H1 (cell line): ENCODE measurements at regions not wholly inside any gene's neighbourhood (a gene's known extent, or its start where the extent isn't known, plus 50 kb on each side); places are given as distances from the start of the nearest gene placed in this dataset.

ENCODE experiments used
- EGR1 ChIP-seq: IDR thresholded peaks from 2 replicates; pipeline ENCODE4 v1.6.1; 2011; ENCODE audit warnings: low read depth, low read length, borderline replicate concordance
- EP300 ChIP-seq, 2 experiments: IDR thresholded peaks; 1 replicate in 1 of 2; 2 replicates in 1 of 2; pipeline ENCODE4 v1.6.1; 2011 to 2012; ENCODE audit warnings: low read depth in 2 of 2, low read length in 2 of 2, mild to moderate bottlenecking in 2 of 2, borderline replicate concordance in 1 of 2, inconsistent platforms in 1 of 2, moderate library complexity in 1 of 2
- GABPA ChIP-seq: IDR thresholded peaks from 2 replicates; pipeline ENCODE4 v1.6.1; 2011; ENCODE audit warnings: mild to moderate bottlenecking, low read length, moderate library complexity, borderline replicate concordance; ENCODE audit not compliant: insufficient read depth
- HDAC2 ChIP-seq, 2 experiments: fragments of 300-600 bp in 1 of 2; sonication (generic) in 1 of 2; IDR thresholded peaks; 2 replicates each; pipeline ENCODE4 v1.6.1; 2011 to 2012; ENCODE audit warnings: low read depth in 2 of 2, low read length in 2 of 2, mild to moderate bottlenecking in 2 of 2, moderate library complexity in 2 of 2, borderline replicate concordance in 1 of 2, inconsistent platforms in 1 of 2
- POLR2A ChIP-seq, 2 experiments: IDR thresholded peaks; 1 replicate in 1 of 2; 2 replicates in 1 of 2; pipeline ENCODE4 v1.6.1; 2011; ENCODE audit warnings: low read depth in 2 of 2, low read length in 2 of 2, mild to moderate bottlenecking in 2 of 2; ENCODE audit errors: control extremely low read depth in 1 of 2
- POLR2AphosphoS5 ChIP-seq: IDR thresholded peaks from 2 replicates; pipeline ENCODE4 v1.6.1; 2011; ENCODE audit warnings: low read depth, low read length
- RAD21 ChIP-seq, 2 experiments: IDR thresholded peaks in 1 of 2; conservative IDR thresholded peaks in 1 of 2; 2 replicates each; pipeline ENCODE4 v1.6.1; 2011; ENCODE audit warnings: low read depth in 2 of 2, low read length in 2 of 2, improper control_type of control experiment in 1 of 2, inconsistent platforms in 1 of 2, mild to moderate bottlenecking in 1 of 2, moderate library complexity in 1 of 2
- SAP30 ChIP-seq: fragments of 300-600 bp; sonication (generic); IDR thresholded peaks from 2 replicates; pipeline ENCODE4 v1.7.1; 2012; ENCODE audit warnings: low read length, moderate library complexity, mild to moderate bottlenecking, inconsistent platforms; ENCODE audit not compliant: insufficient read depth, insufficient replicate concordance
- SIN3A ChIP-seq, 2 experiments: IDR thresholded peaks in 1 of 2; conservative IDR thresholded peaks in 1 of 2; 2 replicates each; pipeline ENCODE4 v1.6.1; 2011 to 2012; ENCODE audit warnings: low read length in 2 of 2, improper control_type of control experiment in 1 of 2, low read depth in 1 of 2, mild to moderate bottlenecking in 1 of 2
- TBP ChIP-seq: IDR thresholded peaks from 2 replicates; pipeline ENCODE4 v1.6.1; 2011; ENCODE audit warnings: low read depth, low read length, improper control_type of control experiment
- YY1 ChIP-seq: IDR thresholded peaks from 2 replicates; pipeline ENCODE4 v1.6.1; 2011; ENCODE audit warnings: low read depth, mild to moderate bottlenecking, low read length
- TF ChIP-seq, protein P1 (sequence below), 3 experiments: IDR thresholded peaks; 1 replicate in 2 of 3; 2 replicates in 1 of 3; pipeline versions ENCODE4 v1.5.1 to v1.6.1; 2011; ENCODE audit warnings: low read length in 3 of 3, mild to moderate bottlenecking in 3 of 3, inconsistent platforms in 2 of 3, low read depth in 1 of 3, moderate library complexity in 1 of 3; ENCODE audit not compliant: insufficient read depth in 1 of 3; ENCODE audit errors: control extremely low read depth in 1 of 3
- TF ChIP-seq, protein P2 (sequence below): IDR thresholded peaks from 2 replicates; pipeline ENCODE4 v1.6.1; 2011; ENCODE audit warnings: low read depth, mild to moderate bottlenecking, low read length; ENCODE audit not compliant: insufficient read depth
- TF ChIP-seq, protein P3 (sequence below): IDR thresholded peaks from 2 replicates; pipeline ENCODE4 v1.6.1; 2012; ENCODE audit warnings: low read length, inconsistent platforms

DNA sequence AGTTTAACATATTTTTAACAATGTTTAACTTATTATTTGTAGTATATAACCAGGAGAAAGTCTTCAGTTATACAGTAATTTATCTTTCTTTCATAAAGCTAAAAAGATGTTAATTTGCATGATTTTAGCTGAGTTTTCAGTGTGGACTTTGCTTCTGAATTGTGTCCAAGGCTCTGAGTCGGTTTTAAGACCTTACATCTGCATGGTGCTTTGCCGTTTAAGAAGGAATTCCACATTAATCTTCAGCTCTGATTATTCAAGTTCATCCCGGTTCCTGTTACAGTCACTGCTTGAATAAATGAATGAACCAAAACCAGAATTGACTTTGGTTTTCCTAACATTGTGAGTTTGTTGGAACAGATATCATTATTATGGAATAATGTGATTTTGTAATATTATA is 419.7 kb upstream of the RGPD4 start:
- TF ChIP-seq RAD21 (IDR thresholded peaks at IDR 0.05 in 1 of 2, conservative IDR thresholded peaks at IDR 0.05 in 1 of 2; ENCODE audit: low read depth in 2 of 2, low read length in 2 of 2) = no peak
- TF ChIP-seq EP300 (IDR thresholded peaks at IDR 0.05; ENCODE audit: borderline replicate concordance in 1 of 2, low read depth in 2 of 2, low read length in 2 of 2) = no peak
- TF ChIP-seq POLR2AphosphoS5 = no peak
- no peak for TF ChIP-seq SAP30
- TF ChIP-seq, protein P1, sequence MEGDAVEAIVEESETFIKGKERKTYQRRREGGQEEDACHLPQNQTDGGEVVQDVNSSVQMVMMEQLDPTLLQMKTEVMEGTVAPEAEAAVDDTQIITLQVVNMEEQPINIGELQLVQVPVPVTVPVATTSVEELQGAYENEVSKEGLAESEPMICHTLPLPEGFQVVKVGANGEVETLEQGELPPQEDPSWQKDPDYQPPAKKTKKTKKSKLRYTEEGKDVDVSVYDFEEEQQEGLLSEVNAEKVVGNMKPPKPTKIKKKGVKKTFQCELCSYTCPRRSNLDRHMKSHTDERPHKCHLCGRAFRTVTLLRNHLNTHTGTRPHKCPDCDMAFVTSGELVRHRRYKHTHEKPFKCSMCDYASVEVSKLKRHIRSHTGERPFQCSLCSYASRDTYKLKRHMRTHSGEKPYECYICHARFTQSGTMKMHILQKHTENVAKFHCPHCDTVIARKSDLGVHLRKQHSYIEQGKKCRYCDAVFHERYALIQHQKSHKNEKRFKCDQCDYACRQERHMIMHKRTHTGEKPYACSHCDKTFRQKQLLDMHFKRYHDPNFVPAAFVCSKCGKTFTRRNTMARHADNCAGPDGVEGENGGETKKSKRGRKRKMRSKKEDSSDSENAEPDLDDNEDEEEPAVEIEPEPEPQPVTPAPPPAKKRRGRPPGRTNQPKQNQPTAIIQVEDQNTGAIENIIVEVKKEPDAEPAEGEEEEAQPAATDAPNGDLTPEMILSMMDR (IDR thresholded peaks at IDR 0.05; ENCODE audit: control extremely low read depth in 1 of 3, insufficient read depth in 1 of 3, low read depth in 1 of 3, low read length in 3 of 3) = no peak
- TF ChIP-seq POLR2A (IDR thresholded peaks at IDR 0.05; ENCODE audit: control extremely low read depth in 1 of 2, low read depth in 2 of 2, low read length in 2 of 2) = no peak
- TF ChIP-seq TBP = no peak
- no peak for TF ChIP-seq EGR1
- no peak for TF ChIP-seq GABPA
- TF ChIP-seq, protein P2, sequence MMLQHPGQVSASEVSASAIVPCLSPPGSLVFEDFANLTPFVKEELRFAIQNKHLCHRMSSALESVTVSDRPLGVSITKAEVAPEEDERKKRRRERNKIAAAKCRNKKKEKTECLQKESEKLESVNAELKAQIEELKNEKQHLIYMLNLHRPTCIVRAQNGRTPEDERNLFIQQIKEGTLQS = no peak
- TF ChIP-seq, protein P3, sequence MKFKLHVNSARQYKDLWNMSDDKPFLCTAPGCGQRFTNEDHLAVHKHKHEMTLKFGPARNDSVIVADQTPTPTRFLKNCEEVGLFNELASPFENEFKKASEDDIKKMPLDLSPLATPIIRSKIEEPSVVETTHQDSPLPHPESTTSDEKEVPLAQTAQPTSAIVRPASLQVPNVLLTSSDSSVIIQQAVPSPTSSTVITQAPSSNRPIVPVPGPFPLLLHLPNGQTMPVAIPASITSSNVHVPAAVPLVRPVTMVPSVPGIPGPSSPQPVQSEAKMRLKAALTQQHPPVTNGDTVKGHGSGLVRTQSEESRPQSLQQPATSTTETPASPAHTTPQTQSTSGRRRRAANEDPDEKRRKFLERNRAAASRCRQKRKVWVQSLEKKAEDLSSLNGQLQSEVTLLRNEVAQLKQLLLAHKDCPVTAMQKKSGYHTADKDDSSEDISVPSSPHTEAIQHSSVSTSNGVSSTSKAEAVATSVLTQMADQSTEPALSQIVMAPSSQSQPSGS = no peak
- TF ChIP-seq YY1 = no peak
- TF ChIP-seq SIN3A (conservative IDR thresholded peaks at IDR 0.05 in 1 of 2, IDR thresholded peaks at IDR 0.05 in 1 of 2; ENCODE audit: low read depth in 1 of 2, low read length in 2 of 2) = no peak
- no peak for TF ChIP-seq HDAC2 (IDR thresholded peaks at IDR 0.05; ENCODE audit: borderline replicate concordance in 1 of 2, low read depth in 2 of 2, low read length in 2 of 2)
